Neural cell (in vitro differentiated cells): ENCODE measurements at regions not wholly inside any gene's neighbourhood (a gene's known extent, or its start where the extent isn't known, plus 50 kb on each side); places are given as distances from the start of the nearest gene placed in this dataset.
"Not testable (repeated sequence)": the region's sequence is repeated elsewhere in the genome, so short reads cannot be mapped to it uniquely, and the experiment has no call there.

Experiments
- H2AFZ ChIP-seq: fragments of 200-600, 300-800 bp; sonication (generic), shearing (Covaris generic); 2 replicates; pipeline ENCODE4 v1.6.0; 2014; ENCODE audit warnings: low read depth, mild to moderate bottlenecking, antibody characterized with exemption, low read length, moderate library complexity
- H3F3A ChIP-seq: fragments of 200-600 bp; shearing (Covaris generic); 2 replicates; pipeline ENCODE4 v1.6.1; 2016; ENCODE audit warnings: mild to moderate bottlenecking, moderate library complexity, mixed read lengths, antibody characterized with exemption, low read length; ENCODE audit not compliant: insufficient read depth, poor library complexity, severe bottlenecking
- H3K27ac ChIP-seq: fragments of 200-600, 300-800 bp; sonication (generic), shearing (Covaris generic); 2 replicates; pipeline ENCODE4 v1.5.1; 2014; ENCODE audit warnings: mild to moderate bottlenecking, low read length, moderate library complexity
- H3K27me3 ChIP-seq: fragments of 300-800, 200-600 bp; sonication (generic), shearing (Covaris generic); 2 replicates; pipeline ENCODE4 v1.6.0; 2014; ENCODE audit warnings: mild to moderate bottlenecking, low read depth, low read length, moderate library complexity; ENCODE audit not compliant: insufficient read depth
- H3K36me3 ChIP-seq: fragments of 300-800, 200-600 bp; sonication (generic), shearing (Covaris generic); 2 replicates; pipeline ENCODE4 v1.5.1; 2014; ENCODE audit warnings: mild to moderate bottlenecking, antibody characterized with exemption, low read length, moderate library complexity; ENCODE audit not compliant: insufficient read depth
- H3K4me2 ChIP-seq: fragments of 300-800, 200-600 bp; sonication (generic), shearing (Covaris generic); 2 replicates; pipeline ENCODE4 v1.6.0; 2014; ENCODE audit warnings: mild to moderate bottlenecking, low read length
- H3K4me3 ChIP-seq: fragments of 300-800, 200-600 bp; sonication (generic), shearing (Covaris generic); 2 replicates; pipeline ENCODE4 v1.5.1; 2014; ENCODE audit warnings: mild to moderate bottlenecking, low read length, moderate library complexity
- H3K79me2 ChIP-seq: fragments of 200-600 bp; shearing (Covaris generic); replicated peaks from 2 replicates; pipeline ENCODE4 v1.6.0; 2014; ENCODE audit warnings: mild to moderate bottlenecking, low read length, moderate library complexity; ENCODE audit not compliant: insufficient read depth
- H3K9ac ChIP-seq: fragments of 300-800, 200-600 bp; sonication (generic), shearing (Covaris generic); 2 replicates; pipeline ENCODE4 v1.6.1; 2016; ENCODE audit warnings: mild to moderate bottlenecking, low read length, mixed read lengths
- H3K9me2 ChIP-seq: fragments of 200-600 bp; shearing (Covaris generic); 2 replicates; pipeline ENCODE4 v1.6.1; 2016; ENCODE audit warnings: mild to moderate bottlenecking, low read length, mixed read lengths; ENCODE audit not compliant: insufficient read depth
- H3K9me3 ChIP-seq: fragments of 200-600, 300-800 bp; sonication (generic), shearing (Covaris generic); 2 replicates; pipeline ENCODE4 v1.6.1; 2016; ENCODE audit warnings: mild to moderate bottlenecking, mixed run types, low read length, moderate library complexity, mixed read lengths
- H4K20me1 ChIP-seq: fragments of 200-600 bp; shearing (Covaris generic); 2 replicates; pipeline ENCODE4 v1.6.1; 2016; ENCODE audit warnings: mild to moderate bottlenecking, mixed run types; ENCODE audit not compliant: insufficient read depth
- EP300 ChIP-seq: fragments of 450-650 bp; conservative IDR thresholded peaks from 2 replicates; pipeline ENCODE4 v1.6.1; 2014; ENCODE audit warnings: antibody characterized with exemption, mild to moderate bottlenecking, moderate library complexity; ENCODE audit not compliant: poor library complexity, severe bottlenecking
- EZH2 ChIP-seq: fragments of 200-600, 300-800 bp; shearing (Covaris generic), sonication (generic); IDR thresholded peaks from 2 replicates; pipeline ENCODE4 v1.6.1; 2014; ENCODE audit warnings: antibody characterized with exemption, low read length, borderline replicate concordance, mild to moderate bottlenecking; ENCODE audit not compliant: insufficient read depth, poor library complexity, severe bottlenecking
- MXI1 ChIP-seq: fragments of 450-650 bp; conservative IDR thresholded peaks from 2 replicates; pipeline ENCODE4 v1.6.1; 2014; ENCODE audit warnings: antibody characterized with exemption, mild to moderate bottlenecking; ENCODE audit not compliant: poor library complexity, severe bottlenecking
- POLR2AphosphoS5 ChIP-seq: IDR thresholded peaks from 2 replicates; pipeline ENCODE4 v1.6.1; 2012
- RAD21 ChIP-seq: fragments of 450-650 bp; conservative IDR thresholded peaks from 2 replicates; pipeline ENCODE4 v1.6.1; 2014; ENCODE audit warnings: antibody characterized with exemption, mild to moderate bottlenecking, moderate library complexity
- SMC3 ChIP-seq: fragments of 450-650 bp; conservative IDR thresholded peaks from 2 replicates; pipeline ENCODE4 v1.6.1; 2014; ENCODE audit warnings: antibody characterized with exemption, mild to moderate bottlenecking, moderate library complexity; ENCODE audit not compliant: poor library complexity
- TAF1 ChIP-seq: IDR thresholded peaks from 2 replicates; pipeline ENCODE4 v1.6.1; 2012; ENCODE audit warnings: low read depth
- TF ChIP-seq, protein P1 (sequence below): fragments of 450-650 bp; IDR thresholded peaks from 2 replicates; pipeline ENCODE4 v1.5.1; 2014; ENCODE audit warnings: antibody characterized with exemption, mild to moderate bottlenecking, moderate library complexity; ENCODE audit not compliant: poor library complexity, severe bottlenecking
- TF ChIP-seq, protein P2 (sequence below): IDR thresholded peaks from 2 replicates; pipeline ENCODE4 v1.6.1; 2012; ENCODE audit warnings: borderline replicate concordance

DNA sequence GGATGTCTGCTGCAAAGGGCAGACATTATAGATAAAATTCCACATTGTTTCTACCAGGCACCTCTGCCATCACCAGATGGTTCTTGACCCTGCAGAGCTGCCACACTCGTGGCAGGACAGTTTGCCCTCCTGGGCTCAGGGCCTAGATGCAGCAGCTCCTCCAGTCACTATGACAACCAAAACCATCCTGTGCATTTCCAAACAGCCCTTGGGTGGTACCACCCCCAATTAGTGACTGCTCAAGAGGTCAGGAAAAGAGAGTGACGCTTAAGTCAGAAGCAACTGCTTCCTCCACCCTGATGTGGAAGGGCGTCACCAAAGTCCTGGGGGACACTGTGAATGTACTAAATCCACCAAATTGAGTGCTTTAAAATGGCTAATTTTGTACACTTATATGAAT lies 109.2 kb downstream of the C16orf95 start:
- Histone ChIP-seq H2AFZ (no peak overlapping the region), H3K36me3 (no peaks in the 10 kb centered on the region), H3K4me3 (no peak overlapping the region)

DNA sequence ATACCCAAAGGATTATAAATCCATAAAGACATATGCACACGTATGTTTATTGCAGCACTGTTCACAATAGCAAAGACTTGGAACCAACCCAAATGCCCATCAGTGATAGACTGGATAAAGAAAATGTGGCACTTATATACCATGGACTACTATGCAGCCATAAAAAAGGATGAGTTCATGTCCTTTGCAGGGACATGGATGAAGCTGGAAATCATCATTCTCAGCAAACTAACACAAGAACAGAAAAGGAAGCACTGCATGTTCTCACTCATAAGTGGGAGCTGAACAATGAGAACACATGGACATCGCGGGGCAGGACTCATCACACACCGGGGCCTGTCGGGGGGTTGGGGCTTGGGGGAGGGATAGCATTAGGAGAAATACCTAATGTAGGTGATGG lies 108.2 kb downstream of the C16orf95 start:
- not testable (repeated sequence) for H3K27me3 ChIP-seq, H3K36me3 ChIP-seq, H4K20me1 ChIP-seq, H3K79me2 ChIP-seq, H3K9ac ChIP-seq, H3K4me3 ChIP-seq, H3F3A ChIP-seq, H2AFZ ChIP-seq, H3K27ac ChIP-seq, H3K4me2 ChIP-seq, H3K9me3 ChIP-seq, H3K9me2 ChIP-seq

More for the DNA sequence above, 109.2 kb downstream of the C16orf95 start:
- Histone ChIP-seq H3K27ac (no peak overlapping the region), H3K9me2 (no peaks in the 10 kb centered on the region), H3K9ac (no peak overlapping the region), H3K27me3 (no peaks in the 10 kb centered on the region), H4K20me1 (no peaks in the 10 kb centered on the region), H3F3A (no peaks in the 10 kb centered on the region), H3K4me2 (no peak overlapping the region), H3K79me2 (no peaks in the 10 kb centered on the region), H3K9me3 (no peaks in the 10 kb centered on the region)
- TF ChIP-seq MXI1 (no peak), SMC3 (no peak), EP300 (no peak)
- TF ChIP-seq, protein P1, sequence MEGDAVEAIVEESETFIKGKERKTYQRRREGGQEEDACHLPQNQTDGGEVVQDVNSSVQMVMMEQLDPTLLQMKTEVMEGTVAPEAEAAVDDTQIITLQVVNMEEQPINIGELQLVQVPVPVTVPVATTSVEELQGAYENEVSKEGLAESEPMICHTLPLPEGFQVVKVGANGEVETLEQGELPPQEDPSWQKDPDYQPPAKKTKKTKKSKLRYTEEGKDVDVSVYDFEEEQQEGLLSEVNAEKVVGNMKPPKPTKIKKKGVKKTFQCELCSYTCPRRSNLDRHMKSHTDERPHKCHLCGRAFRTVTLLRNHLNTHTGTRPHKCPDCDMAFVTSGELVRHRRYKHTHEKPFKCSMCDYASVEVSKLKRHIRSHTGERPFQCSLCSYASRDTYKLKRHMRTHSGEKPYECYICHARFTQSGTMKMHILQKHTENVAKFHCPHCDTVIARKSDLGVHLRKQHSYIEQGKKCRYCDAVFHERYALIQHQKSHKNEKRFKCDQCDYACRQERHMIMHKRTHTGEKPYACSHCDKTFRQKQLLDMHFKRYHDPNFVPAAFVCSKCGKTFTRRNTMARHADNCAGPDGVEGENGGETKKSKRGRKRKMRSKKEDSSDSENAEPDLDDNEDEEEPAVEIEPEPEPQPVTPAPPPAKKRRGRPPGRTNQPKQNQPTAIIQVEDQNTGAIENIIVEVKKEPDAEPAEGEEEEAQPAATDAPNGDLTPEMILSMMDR = no peak
- TF ChIP-seq, protein P2, sequence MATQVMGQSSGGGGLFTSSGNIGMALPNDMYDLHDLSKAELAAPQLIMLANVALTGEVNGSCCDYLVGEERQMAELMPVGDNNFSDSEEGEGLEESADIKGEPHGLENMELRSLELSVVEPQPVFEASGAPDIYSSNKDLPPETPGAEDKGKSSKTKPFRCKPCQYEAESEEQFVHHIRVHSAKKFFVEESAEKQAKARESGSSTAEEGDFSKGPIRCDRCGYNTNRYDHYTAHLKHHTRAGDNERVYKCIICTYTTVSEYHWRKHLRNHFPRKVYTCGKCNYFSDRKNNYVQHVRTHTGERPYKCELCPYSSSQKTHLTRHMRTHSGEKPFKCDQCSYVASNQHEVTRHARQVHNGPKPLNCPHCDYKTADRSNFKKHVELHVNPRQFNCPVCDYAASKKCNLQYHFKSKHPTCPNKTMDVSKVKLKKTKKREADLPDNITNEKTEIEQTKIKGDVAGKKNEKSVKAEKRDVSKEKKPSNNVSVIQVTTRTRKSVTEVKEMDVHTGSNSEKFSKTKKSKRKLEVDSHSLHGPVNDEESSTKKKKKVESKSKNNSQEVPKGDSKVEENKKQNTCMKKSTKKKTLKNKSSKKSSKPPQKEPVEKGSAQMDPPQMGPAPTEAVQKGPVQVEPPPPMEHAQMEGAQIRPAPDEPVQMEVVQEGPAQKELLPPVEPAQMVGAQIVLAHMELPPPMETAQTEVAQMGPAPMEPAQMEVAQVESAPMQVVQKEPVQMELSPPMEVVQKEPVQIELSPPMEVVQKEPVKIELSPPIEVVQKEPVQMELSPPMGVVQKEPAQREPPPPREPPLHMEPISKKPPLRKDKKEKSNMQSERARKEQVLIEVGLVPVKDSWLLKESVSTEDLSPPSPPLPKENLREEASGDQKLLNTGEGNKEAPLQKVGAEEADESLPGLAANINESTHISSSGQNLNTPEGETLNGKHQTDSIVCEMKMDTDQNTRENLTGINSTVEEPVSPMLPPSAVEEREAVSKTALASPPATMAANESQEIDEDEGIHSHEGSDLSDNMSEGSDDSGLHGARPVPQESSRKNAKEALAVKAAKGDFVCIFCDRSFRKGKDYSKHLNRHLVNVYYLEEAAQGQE = no peak

DNA sequence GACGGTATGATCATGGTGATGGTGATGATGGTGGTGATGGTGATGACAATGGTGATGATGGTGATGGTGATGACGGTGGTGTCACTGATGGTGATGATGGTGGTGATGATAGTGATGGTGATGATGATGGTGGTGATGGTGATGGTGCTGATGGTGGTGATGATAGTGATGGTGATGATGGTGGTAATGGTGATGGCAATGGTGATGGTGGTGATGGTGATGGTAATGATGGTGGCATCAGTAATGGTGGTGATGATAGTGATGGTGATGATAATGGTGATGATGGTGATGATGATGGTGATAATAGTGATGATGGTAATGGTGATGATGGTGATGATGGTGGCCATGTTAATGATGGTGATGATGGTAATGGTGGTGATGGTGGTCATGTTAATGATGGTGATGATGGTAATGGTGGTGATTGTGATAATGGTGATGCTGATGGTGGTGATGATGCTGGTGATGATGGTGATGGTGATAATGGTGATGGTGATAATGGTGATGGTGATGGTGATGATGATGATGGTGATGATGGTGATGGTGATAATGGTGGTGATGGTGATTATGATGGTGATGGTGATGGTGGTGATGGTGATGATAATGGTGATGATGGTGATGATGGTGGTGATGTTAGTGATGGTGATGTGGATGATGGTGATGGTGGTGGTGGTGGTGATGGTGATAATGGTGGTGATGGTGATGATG lies 107.2 kb downstream of the C16orf95 start:
- Histone ChIP-seq H3K9me2 (no peaks in the 10 kb centered on the region), H2AFZ (no peak overlapping the region), H3K27me3 (no peaks in the 10 kb centered on the region), H3K9me3 (no peaks in the 10 kb centered on the region), H3K36me3 (no peaks in the 10 kb centered on the region), H3K79me2 (no peaks in the 10 kb centered on the region), H3K4me3 (no peak overlapping the region), H3K27ac (no peak overlapping the region), H4K20me1 (no peaks in the 10 kb centered on the region), H3K4me2 (no peak overlapping the region), H3F3A (no peaks in the 10 kb centered on the region), H3K9ac (no peak overlapping the region)
- TF ChIP-seq RAD21 = no peak
- TF ChIP-seq MXI1 = no peak
- TF ChIP-seq, protein P2 = no peak
- no peak for TF ChIP-seq POLR2AphosphoS5
- no peak for TF ChIP-seq EP300
- TF ChIP-seq EZH2 = no peak
- TF ChIP-seq TAF1 = no peak
- TF ChIP-seq SMC3 = no peak
- TF ChIP-seq, protein P1 = no peak
